ENCODE measurements at regions not wholly inside any gene's neighbourhood (a gene's known extent, or its start where the extent isn't known, plus 50 kb on each side); places are given as distances from the start of the nearest gene placed in this dataset.

- POLR2A ChIA-PET: no interaction called here
- no peak for DNase-seq (ENCODE audit: low read depth, low spot score)
- CTCF ChIA-PET: no interaction called here
- H3K4me3 ChIP-seq (ENCODE audit: low read depth, low read length): no peak overlapping the region
- TF ChIP-seq, protein P1, sequence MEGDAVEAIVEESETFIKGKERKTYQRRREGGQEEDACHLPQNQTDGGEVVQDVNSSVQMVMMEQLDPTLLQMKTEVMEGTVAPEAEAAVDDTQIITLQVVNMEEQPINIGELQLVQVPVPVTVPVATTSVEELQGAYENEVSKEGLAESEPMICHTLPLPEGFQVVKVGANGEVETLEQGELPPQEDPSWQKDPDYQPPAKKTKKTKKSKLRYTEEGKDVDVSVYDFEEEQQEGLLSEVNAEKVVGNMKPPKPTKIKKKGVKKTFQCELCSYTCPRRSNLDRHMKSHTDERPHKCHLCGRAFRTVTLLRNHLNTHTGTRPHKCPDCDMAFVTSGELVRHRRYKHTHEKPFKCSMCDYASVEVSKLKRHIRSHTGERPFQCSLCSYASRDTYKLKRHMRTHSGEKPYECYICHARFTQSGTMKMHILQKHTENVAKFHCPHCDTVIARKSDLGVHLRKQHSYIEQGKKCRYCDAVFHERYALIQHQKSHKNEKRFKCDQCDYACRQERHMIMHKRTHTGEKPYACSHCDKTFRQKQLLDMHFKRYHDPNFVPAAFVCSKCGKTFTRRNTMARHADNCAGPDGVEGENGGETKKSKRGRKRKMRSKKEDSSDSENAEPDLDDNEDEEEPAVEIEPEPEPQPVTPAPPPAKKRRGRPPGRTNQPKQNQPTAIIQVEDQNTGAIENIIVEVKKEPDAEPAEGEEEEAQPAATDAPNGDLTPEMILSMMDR (IDR thresholded peaks at IDR 0.05; ENCODE audit: insufficient read depth, low read length, missing control alignments): no peak
Measured at GRCh38 chr4:164384416-164384815, 369.5 kb upstream of the SMIM31 start.

GRCh38 chr4:164396439-164396838, 357.5 kb upstream of the SMIM31 start:
- H3K4me3 ChIP-seq (ENCODE audit: low read depth, low read length): no peak overlapping the region
- TF ChIP-seq, protein P1 (IDR thresholded peaks at IDR 0.05; ENCODE audit: insufficient read depth, low read length, missing control alignments): no peak
- CTCF ChIA-PET: no interaction called here
- POLR2A ChIA-PET: no interaction called here
- DNase-seq (ENCODE audit: low read depth, low spot score): no peak

GRCh38 chr4:164402554-164402953, 351.4 kb upstream of the SMIM31 start:
- ChIA-PET POLR2A (no interaction called here), CTCF (no interaction called here)
- no peak for DNase-seq (ENCODE audit: low read depth, low spot score)
- TF ChIP-seq, protein P1 (IDR thresholded peaks at IDR 0.05; ENCODE audit: insufficient read depth, low read length, missing control alignments): no peak
- no peak overlapping the region for H3K4me3 ChIP-seq (ENCODE audit: low read depth, low read length)

GRCh38 chr4:164405774-164406173, 348.2 kb upstream of the SMIM31 start:
- no peak for DNase-seq (ENCODE audit: low read depth, low spot score)
- H3K4me3 ChIP-seq (ENCODE audit: low read depth, low read length): no peak overlapping the region
- ChIA-PET POLR2A (no interaction called here), CTCF (no interaction called here)
- TF ChIP-seq, protein P1 (IDR thresholded peaks at IDR 0.05; ENCODE audit: insufficient read depth, low read length, missing control alignments): no peak

- TF ChIP-seq, protein P1 (IDR thresholded peaks at IDR 0.05; ENCODE audit: insufficient read depth, low read length, missing control alignments): no peak
- ChIA-PET POLR2A (no interaction called here), CTCF (no interaction called here)
- no peak overlapping the region for H3K4me3 ChIP-seq (ENCODE audit: low read depth, low read length)
- no peak for DNase-seq (ENCODE audit: low read depth, low spot score)
Measured at GRCh38 chr4:164408831-164409230, 345.1 kb upstream of the SMIM31 start.

GRCh38 chr4:164410401-164410800, 343.5 kb upstream of the SMIM31 start:
- ChIA-PET POLR2A (no interaction called here), CTCF (no interaction called here)
- TF ChIP-seq, protein P1 (IDR thresholded peaks at IDR 0.05; ENCODE audit: insufficient read depth, low read length, missing control alignments): no peak
- H3K4me3 ChIP-seq (ENCODE audit: low read depth, low read length): no peak overlapping the region
- no peak for DNase-seq (ENCODE audit: low read depth, low spot score)

Data from AG04449 (cell line).